GM19351 (cell line): ENCODE measurements at regions not wholly inside any gene's neighbourhood (a gene's known extent, or its start where the extent isn't known, plus 50 kb on each side); places are given as distances from the start of the nearest gene placed in this dataset.
"Not testable (repeated sequence)": the region's sequence is repeated elsewhere in the genome, so short reads cannot be mapped to it uniquely, and the experiment has no call there.

Source experiments
- ATAC-seq: cut with Tn5 transposase; IDR thresholded peaks from one replicate; pipeline ENCODE4 v1.9.1; 2021; ENCODE audit warnings: mild to moderate bottlenecking, moderate library complexity; ENCODE audit not compliant: unreplicated experiment

DNA sequence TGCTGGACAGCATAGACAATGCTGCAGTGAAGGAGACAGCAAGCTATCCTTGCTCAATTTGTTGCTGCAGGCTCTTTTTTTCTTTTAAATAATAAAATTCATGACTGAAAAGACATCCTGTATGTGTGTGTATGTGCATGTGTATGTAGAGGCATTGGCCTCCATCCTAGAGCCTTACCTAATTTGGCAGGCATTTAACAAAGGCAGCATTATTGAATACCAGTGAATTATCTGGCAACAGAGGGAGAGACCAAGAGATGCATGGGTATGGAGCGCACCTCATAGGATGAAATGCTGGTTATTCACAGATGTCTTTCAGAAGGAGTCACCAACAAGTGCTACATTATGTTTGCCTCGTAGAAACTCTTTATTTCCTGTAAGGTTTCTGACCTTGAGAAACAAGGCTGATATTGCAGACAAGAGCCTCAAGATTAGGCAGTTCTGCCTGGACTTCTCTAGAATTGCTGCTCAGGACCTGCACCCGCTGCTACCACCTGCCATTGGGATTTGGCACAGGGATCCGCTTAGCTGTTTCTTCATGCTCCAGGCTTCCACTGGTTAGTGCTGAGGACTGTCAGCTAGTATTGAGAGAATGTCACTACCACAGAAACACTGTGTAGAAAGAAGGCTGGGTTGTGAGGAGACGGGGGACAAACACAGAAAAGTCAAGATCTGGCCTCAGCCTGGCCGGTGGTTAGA is 247.7 kb upstream of the RFX3 start:
- no peak for ATAC-seq

DNA sequence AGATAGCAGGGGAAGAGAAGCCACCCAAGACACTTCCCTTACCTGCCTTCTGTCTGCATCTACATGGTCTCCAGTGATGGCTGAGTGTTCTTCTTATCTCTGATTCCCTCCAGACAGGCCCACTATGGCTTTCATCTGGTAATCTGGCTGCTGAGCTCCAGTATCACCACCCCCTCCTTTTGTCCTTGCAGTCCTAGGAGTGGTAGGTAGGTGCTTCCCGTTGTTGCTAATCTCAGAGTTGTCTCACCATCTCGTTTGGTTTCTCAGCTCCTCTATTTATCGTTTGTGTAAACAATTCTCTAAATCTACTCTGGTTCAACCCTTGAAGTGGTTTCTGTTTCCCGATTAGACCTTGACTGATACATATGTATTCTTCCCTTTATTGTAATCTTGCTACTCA is 243.8 kb upstream of the RFX3 start:
- ATAC-seq, result no peak

- ATAC-seq, result no peak
Observed at GRCh38 chr9:3768712-3769457, 243.1 kb upstream of the RFX3 start.

GRCh38 chr9:3768286-3768685 is 242.5 kb upstream of the RFX3 start:
- ATAC-seq, result no peak

DNA sequence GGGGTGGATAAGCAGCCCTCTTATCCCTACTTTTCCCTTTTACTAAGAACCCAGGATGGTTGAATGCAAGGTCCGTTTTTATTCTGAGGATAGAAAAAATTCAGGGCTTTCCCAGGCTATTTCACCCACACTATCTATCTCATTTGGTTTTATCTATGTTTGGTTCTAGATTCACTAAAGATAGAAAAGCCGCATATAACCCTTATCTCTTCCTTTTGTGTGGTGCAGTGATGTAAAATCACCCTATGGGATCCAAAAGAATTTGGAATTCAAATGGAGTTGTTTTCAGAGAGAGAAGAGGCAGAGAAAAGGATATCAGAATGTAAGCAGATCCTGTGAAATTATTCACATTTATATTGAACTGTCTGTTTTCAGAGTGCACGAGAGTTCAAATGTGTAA is 236.3 kb upstream of the RFX3 start:
- no peak for ATAC-seq

DNA sequence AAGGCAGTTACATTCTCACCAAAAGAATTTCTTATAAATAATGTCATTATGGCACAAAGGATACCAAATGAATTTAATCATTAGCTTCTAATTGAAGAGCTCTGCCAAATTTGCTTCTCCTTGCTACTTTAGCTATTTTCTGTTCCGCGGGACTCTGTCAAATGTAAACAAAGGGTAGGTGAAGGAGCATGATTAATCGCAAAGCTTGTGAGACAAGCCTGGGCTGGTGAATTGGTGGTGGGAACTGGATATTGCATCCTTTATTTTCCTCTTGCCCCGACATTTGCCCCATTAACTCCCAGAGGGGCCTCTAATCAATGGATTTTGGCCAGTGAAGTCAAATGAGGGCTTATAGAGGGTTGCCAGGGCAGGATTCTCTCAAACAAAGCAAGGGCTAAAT is 234.2 kb upstream of the RFX3 start:
- ATAC-seq, result no peak

GRCh38 chr9:3758816-3759576 is 233.2 kb upstream of the RFX3 start:
- no peak for ATAC-seq

DNA sequence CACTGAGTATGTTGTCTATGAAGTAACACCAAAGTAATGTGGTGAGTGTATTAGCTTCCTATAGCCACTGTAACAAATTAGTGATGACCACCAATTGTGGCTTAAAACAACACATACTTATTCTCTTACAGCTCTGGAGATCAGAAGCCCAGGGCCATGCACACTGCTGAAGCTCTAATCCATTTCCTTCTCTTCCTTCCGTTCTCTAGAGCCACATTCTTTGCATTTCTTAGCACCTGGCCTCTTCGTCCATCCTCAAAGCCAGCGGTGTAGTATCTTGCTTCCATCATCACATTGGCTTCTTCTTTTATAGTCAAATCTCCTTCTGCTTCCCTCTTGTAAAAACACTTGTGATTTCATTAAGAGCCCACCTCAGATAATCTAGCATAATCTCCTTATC is 230.3 kb upstream of the RFX3 start:
- ATAC-seq, result no peak

- ATAC-seq, result no peak
Observed at GRCh38 chr9:3751125-3751758, 225.4 kb upstream of the RFX3 start.

GRCh38 chr9:3750321-3750720 is 224.5 kb upstream of the RFX3 start:
- no peak for ATAC-seq

- no peak for ATAC-seq
Observed at GRCh38 chr9:3746296-3747275, 220.8 kb upstream of the RFX3 start.

DNA sequence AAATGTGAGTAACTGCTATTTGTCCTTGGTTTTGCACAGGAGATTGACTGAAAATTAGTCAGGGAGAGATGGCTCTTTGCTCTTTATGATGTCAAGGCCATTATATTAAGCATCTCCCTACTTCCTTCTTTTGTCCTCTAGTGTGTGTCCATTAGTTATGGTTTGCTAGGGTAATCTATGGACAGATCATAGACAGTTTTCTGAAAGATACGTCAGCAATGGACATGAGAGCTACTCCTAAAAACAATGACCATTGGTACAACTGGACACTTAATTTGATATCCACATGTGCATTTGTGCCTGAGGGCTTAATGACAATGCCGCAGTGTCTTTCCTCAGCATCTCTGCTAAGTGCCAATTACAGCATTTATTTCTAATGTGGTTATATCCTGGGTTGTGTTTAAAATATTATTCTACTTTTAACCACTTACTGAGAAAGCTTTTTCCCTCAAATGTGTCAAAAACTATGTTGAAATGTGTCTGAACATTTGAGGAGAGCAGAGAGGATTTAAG is 218.2 kb upstream of the RFX3 start:
- ATAC-seq, result no peak

GRCh38 chr9:3742586-3742985 is 216.8 kb upstream of the RFX3 start:
- no peak for ATAC-seq

- ATAC-seq, result no peak
Observed at GRCh38 chr9:3741729-3742128, 215.9 kb upstream of the RFX3 start.

DNA sequence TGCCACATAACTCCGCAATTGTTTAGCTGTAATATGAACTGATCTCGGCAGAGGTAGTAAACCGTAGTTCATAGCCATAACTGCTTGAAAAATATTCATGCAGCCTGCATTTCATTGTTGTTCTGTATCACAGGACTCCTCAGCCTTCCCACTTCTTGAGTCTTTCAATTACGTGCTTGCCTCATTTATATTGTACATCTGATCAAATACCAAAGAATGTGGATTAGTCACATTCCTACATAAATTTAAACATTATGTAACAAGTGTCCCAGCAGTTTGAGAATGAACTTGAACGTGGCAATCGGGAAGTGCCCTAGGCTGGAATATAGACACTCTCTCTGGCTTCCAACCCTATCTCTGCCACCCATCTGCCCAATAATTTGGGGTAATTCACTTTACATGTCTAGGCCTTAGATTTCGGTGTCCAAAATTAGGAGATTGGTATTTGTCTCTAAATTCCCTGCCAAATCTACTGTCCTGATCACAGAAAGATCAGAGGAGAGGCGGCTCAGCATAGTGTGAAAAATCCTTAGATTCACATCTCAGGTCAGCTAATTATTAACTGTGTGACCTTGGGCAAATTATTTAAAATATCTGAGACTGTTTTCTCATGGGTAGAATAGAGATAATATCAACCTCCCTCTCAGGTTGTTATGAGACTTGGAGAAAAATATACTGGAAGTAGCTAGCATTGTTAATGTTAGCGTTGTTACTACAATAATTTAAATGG is 215.1 kb upstream of the RFX3 start:
- ATAC-seq, result no peak

- no peak for ATAC-seq
Observed at GRCh38 chr9:3736161-3736560, 210.4 kb upstream of the RFX3 start.

- ATAC-seq, result no peak
Observed at GRCh38 chr9:3735251-3735650, 209.4 kb upstream of the RFX3 start.

- ATAC-seq, result not testable (repeated sequence)
Observed at GRCh38 chr9:3733527-3734262, 207.9 kb upstream of the RFX3 start.

- ATAC-seq, result no peak
Observed at GRCh38 chr9:3733039-3733408, 207.2 kb upstream of the RFX3 start.
